ENCODE measurements at regions not wholly inside any gene's neighbourhood (a gene's known extent, or its start where the extent isn't known, plus 50 kb on each side); places are given as distances from the start of the nearest gene placed in this dataset.

GRCh38 chr9:7536310-7536939 is 263.2 kb downstream of the DMAC1 start:
- no peak for TF ChIP-seq GATA3 (IDR thresholded peaks at IDR 0.05; ENCODE audit: low read depth, low read length)
- no peak for TF ChIP-seq GATA2 (IDR thresholded peaks at IDR 0.05; ENCODE audit: low read depth, low read length)

GRCh38 chr9:7534211-7534935 is 265.2 kb downstream of the DMAC1 start:
- TF ChIP-seq GATA2 (IDR thresholded peaks at IDR 0.05; ENCODE audit: low read depth, low read length) = no peak
- no peak for TF ChIP-seq GATA3 (IDR thresholded peaks at IDR 0.05; ENCODE audit: low read depth, low read length)

- TF ChIP-seq GATA3 (IDR thresholded peaks at IDR 0.05; ENCODE audit: low read depth, low read length) = no peak
- TF ChIP-seq GATA2 (IDR thresholded peaks at IDR 0.05; ENCODE audit: low read depth, low read length) = no peak
Observed at GRCh38 chr9:7533376-7534090, 266.0 kb downstream of the DMAC1 start.

GRCh38 chr9:7523426-7524043 is 276.0 kb downstream of the DMAC1 start:
- TF ChIP-seq GATA3 (IDR thresholded peaks at IDR 0.05; ENCODE audit: low read depth, low read length) = no peak
- no peak for TF ChIP-seq GATA2 (IDR thresholded peaks at IDR 0.05; ENCODE audit: low read depth, low read length)

GRCh38 chr9:7520396-7520795 is 279.2 kb downstream of the DMAC1 start:
- no peak for TF ChIP-seq GATA3 (IDR thresholded peaks at IDR 0.05; ENCODE audit: low read depth, low read length)
- TF ChIP-seq GATA2 (IDR thresholded peaks at IDR 0.05; ENCODE audit: low read depth, low read length) = no peak

- TF ChIP-seq GATA3 (IDR thresholded peaks at IDR 0.05; ENCODE audit: low read depth, low read length) (no peak), GATA2 (IDR thresholded peaks at IDR 0.05; ENCODE audit: low read depth, low read length) (no peak)
Observed at GRCh38 chr9:7516376-7516775, 283.2 kb downstream of the DMAC1 start.

GRCh38 chr9:7510199-7510598 is 289.4 kb downstream of the DMAC1 start:
- TF ChIP-seq GATA3 (IDR thresholded peaks at IDR 0.05; ENCODE audit: low read depth, low read length) (no peak), GATA2 (IDR thresholded peaks at IDR 0.05; ENCODE audit: low read depth, low read length) (no peak)

GRCh38 chr9:7509576-7510145 is 289.9 kb downstream of the DMAC1 start:
- TF ChIP-seq GATA3 (IDR thresholded peaks at IDR 0.05; ENCODE audit: low read depth, low read length) = no peak
- TF ChIP-seq GATA2 (IDR thresholded peaks at IDR 0.05; ENCODE audit: low read depth, low read length) = no peak

GRCh38 chr9:7508516-7508915 is 291.1 kb downstream of the DMAC1 start:
- TF ChIP-seq GATA3 (IDR thresholded peaks at IDR 0.05; ENCODE audit: low read depth, low read length) (no peak), GATA2 (IDR thresholded peaks at IDR 0.05; ENCODE audit: low read depth, low read length) (no peak)

GRCh38 chr9:7507566-7508270 is 291.9 kb downstream of the DMAC1 start:
- no peak for TF ChIP-seq GATA3 (IDR thresholded peaks at IDR 0.05; ENCODE audit: low read depth, low read length)
- no peak for TF ChIP-seq GATA2 (IDR thresholded peaks at IDR 0.05; ENCODE audit: low read depth, low read length)

GRCh38 chr9:7507026-7507425 is 292.6 kb downstream of the DMAC1 start:
- TF ChIP-seq GATA2 (IDR thresholded peaks at IDR 0.05; ENCODE audit: low read depth, low read length) (no peak), GATA3 (IDR thresholded peaks at IDR 0.05; ENCODE audit: low read depth, low read length) (no peak)

- TF ChIP-seq GATA3 (IDR thresholded peaks at IDR 0.05; ENCODE audit: low read depth, low read length) (no peak), GATA2 (IDR thresholded peaks at IDR 0.05; ENCODE audit: low read depth, low read length) (no peak)
Observed at GRCh38 chr9:7500521-7500920, 299.1 kb downstream of the DMAC1 start.

GRCh38 chr9:7491641-7492040 is 307.9 kb downstream of the DMAC1 start:
- TF ChIP-seq GATA3 (IDR thresholded peaks at IDR 0.05; ENCODE audit: low read depth, low read length) (no peak), GATA2 (IDR thresholded peaks at IDR 0.05; ENCODE audit: low read depth, low read length) (no peak)

Data from SH-SY5Y (cell line).